ENCODE measurements at regions not wholly inside any gene's neighbourhood (a gene's known extent, or its start where the extent isn't known, plus 50 kb on each side); places are given as distances from the start of the nearest gene placed in this dataset.
"Not testable (repeated sequence)": the region's sequence is repeated elsewhere in the genome, so short reads cannot be mapped to it uniquely, and the experiment has no call there.

- TF ChIP-seq CTCF (IDR thresholded peaks at IDR 0.05; ENCODE audit: low read depth, low read length) = no peak
- DNase-seq (ENCODE audit: extremely low read depth, low read depth) = no peak
These were observed 88.2 kb downstream of the CPN2 start for GRCh38 chr3:194262925-194263305.

- not testable (repeated sequence) for DNase-seq (ENCODE audit: extremely low read depth, low read depth)
These were observed 86.3 kb downstream of the CPN2 start for GRCh38 chr3:194264631-194265504.

GRCh38 chr3:194265505-194265892, 85.6 kb downstream of the CPN2 start:
- no peak for TF ChIP-seq CTCF (IDR thresholded peaks at IDR 0.05; ENCODE audit: low read depth, low read length)
- peak; percentile 74 for DNase-seq (ENCODE audit: extremely low read depth, low read depth)

GRCh38 chr3:194265996-194266964, 84.8 kb downstream of the CPN2 start:
- no peak for DNase-seq (ENCODE audit: extremely low read depth, low read depth)
- TF ChIP-seq CTCF (IDR thresholded peaks at IDR 0.05; ENCODE audit: low read depth, low read length) = no peak

- no peak for TF ChIP-seq CTCF (IDR thresholded peaks at IDR 0.05; ENCODE audit: low read depth, low read length)
- DNase-seq (ENCODE audit: extremely low read depth, low read depth) = no peak
These were observed 83.1 kb downstream of the CPN2 start for GRCh38 chr3:194267744-194268653.

GRCh38 chr3:194268654-194269512, 82.2 kb downstream of the CPN2 start:
- no peak for DNase-seq (ENCODE audit: extremely low read depth, low read depth)
- no peak for TF ChIP-seq CTCF (IDR thresholded peaks at IDR 0.05; ENCODE audit: low read depth, low read length)

Data from AG09319 (cell line).